Caco-2 (cell line): ENCODE measurements at regions not wholly inside any gene's neighbourhood (a gene's known extent, or its start where the extent isn't known, plus 50 kb on each side); places are given as distances from the start of the nearest gene placed in this dataset.

ENCODE experiments used
- BruUV-seq: library from RNA; stranded (reverse); fragments of 400-500 nt; replicated peaks from 2 replicates; lab custom pipeline; 2021; lab: Mats Ljungman, UMichigan
- CTCF ChIA-PET: fragments of 300-600 bp; sonication (Branson Sonifier 250); formaldehyde crosslinking; loops from one replicate; lab custom pipeline; 2022; ENCODE audit warnings: antibody characterized with exemption; lab: Charles Lee
- POLR2A ChIA-PET: fragments of 300-600 bp; sonication (Branson Sonifier 250); formaldehyde crosslinking; loops from one replicate; lab custom pipeline; 2022; ENCODE audit warnings: antibody characterized with exemption; lab: Charles Lee
- DNase-seq, 2 experiments: peaks; one replicate each; pipeline versions ENCODE4 v3.0.0 to v3.0.0-alpha.2; 2020 to 2022
- H3K27me3 ChIP-seq: replicated peaks from 2 replicates; pipeline ENCODE4 v1.6.0; 2011; ENCODE audit warnings: low read length; ENCODE audit not compliant: control insufficient read depth, insufficient read depth
- H3K36me3 ChIP-seq: 2 replicates; pipeline ENCODE4 v1.5.1; 2011; ENCODE audit warnings: low read length; ENCODE audit not compliant: control insufficient read depth, insufficient read depth
- H3K4me1 ChIP-seq: fragments of 250-450 bp; sonication (Bioruptor Pico); 2 replicates; pipeline ENCODE4 v1.5.1; 2020; ENCODE audit warnings: mild to moderate bottlenecking
- H3K4me3 ChIP-seq: 2 replicates; pipeline ENCODE4 v1.5.1; 2011; ENCODE audit warnings: low read depth, mild to moderate bottlenecking, control low read depth, low read length
- H3K9me3 ChIP-seq: fragments of 250-450 bp; sonication (Bioruptor Pico); 2 replicates; pipeline ENCODE4 v1.5.1; 2020; ENCODE audit warnings: mild to moderate bottlenecking, moderate library complexity
- H3K27ac Mint-ChIP-seq: one replicate; pipeline ENCODE4 v1.8.0; 2022; ENCODE audit warnings: mixed read lengths; ENCODE audit not compliant: unreplicated experiment
- H3K27me3 Mint-ChIP-seq: one replicate; pipeline ENCODE4 v1.8.0; 2022; ENCODE audit warnings: mixed read lengths; ENCODE audit not compliant: insufficient read depth, unreplicated experiment
- H3K36me3 Mint-ChIP-seq: one replicate; pipeline ENCODE4 v1.8.0; 2022; ENCODE audit warnings: mild to moderate bottlenecking, mixed read lengths; ENCODE audit not compliant: insufficient read depth, unreplicated experiment
- H3K4me1 Mint-ChIP-seq: one replicate; pipeline ENCODE4 v1.8.0; 2022; ENCODE audit warnings: low read depth, mixed read lengths; ENCODE audit not compliant: unreplicated experiment
- H3K4me3 Mint-ChIP-seq: one replicate; pipeline ENCODE4 v1.8.0; 2022; ENCODE audit warnings: mild to moderate bottlenecking, moderate library complexity, mixed read lengths; ENCODE audit not compliant: unreplicated experiment
- H3K9me3 Mint-ChIP-seq: one replicate; pipeline ENCODE4 v1.8.0; 2022; ENCODE audit warnings: mixed read lengths; ENCODE audit not compliant: unreplicated experiment
- CTCF ChIP-seq, 2 experiments: fragments of 200-600 bp in 1 of 2; IDR thresholded peaks; 1 replicate in 1 of 2; 2 replicates in 1 of 2; pipeline versions ENCODE4 v1.5.1 to v1.8.0; 2011 to 2022; ENCODE audit warnings: antibody characterized with exemption in 1 of 2, control low read depth in 1 of 2, inconsistent platforms in 1 of 2, low read depth in 1 of 2, low read length in 1 of 2, mild to moderate bottlenecking in 1 of 2, moderate library complexity in 1 of 2; ENCODE audit not compliant: insufficient read depth in 1 of 2, severe bottlenecking in 1 of 2, unreplicated experiment in 1 of 2
- intact Hi-C: fragments of 100-400 bp; cut with micrococcal nuclease; formaldehyde crosslinking; loops from one replicate; pipeline ENCODE4 v1.10.0; 2022; ENCODE audit not compliant: unreplicated experiment

GRCh38 chr9:79953908-79954307 is 382.1 kb downstream of the TLE4 start:
- no peak for TF ChIP-seq CTCF (IDR thresholded peaks at IDR 0.05; ENCODE audit: insufficient read depth in 1 of 2, low read depth in 1 of 2, low read length in 1 of 2, severe bottlenecking in 1 of 2, unreplicated experiment in 1 of 2)
- CTCF ChIA-PET = no interaction called here
- H3K9me3 ChIP-seq = no peaks in the 10 kb centered on the region
- Mint-ChIP-seq H3K9me3 (no peaks in the 10 kb centered on the region), H3K27ac (no peak overlapping the region), H3K27me3 (no peaks in the 10 kb centered on the region), H3K4me1 (no peaks in the 10 kb centered on the region), H3K4me3 (no peak overlapping the region), H3K36me3 (no peaks in the 10 kb centered on the region)
- H3K4me1 ChIP-seq = no peaks in the 10 kb centered on the region
- H3K4me3 ChIP-seq = no peak overlapping the region
- H3K27me3 ChIP-seq = no peaks in the 10 kb centered on the region
- DNase-seq = no peak
- POLR2A ChIA-PET = no interaction called here
- H3K36me3 ChIP-seq = no peaks in the 10 kb centered on the region
- intact Hi-C loops = no loop called here
- no TSS peak for BruUV-seq

GRCh38 chr9:79952401-79952800 is 380.6 kb downstream of the TLE4 start:
- ChIA-PET CTCF (no interaction called here), POLR2A (no interaction called here)
- H3K4me1 Mint-ChIP-seq = no peaks in the 10 kb centered on the region
- no peaks in the 10 kb centered on the region for H3K9me3 Mint-ChIP-seq
- no peaks in the 10 kb centered on the region for H3K36me3 ChIP-seq
- H3K4me3 ChIP-seq = no peak overlapping the region
- H3K4me1 ChIP-seq = no peaks in the 10 kb centered on the region
- H3K27ac Mint-ChIP-seq = no peak overlapping the region
- DNase-seq = no peak
- intact Hi-C loops = no loop called here
- no peak for TF ChIP-seq CTCF (IDR thresholded peaks at IDR 0.05; ENCODE audit: insufficient read depth in 1 of 2, low read depth in 1 of 2, low read length in 1 of 2, severe bottlenecking in 1 of 2, unreplicated experiment in 1 of 2)
- no peak overlapping the region for H3K4me3 Mint-ChIP-seq
- BruUV-seq = no TSS peak
- no peaks in the 10 kb centered on the region for H3K27me3 Mint-ChIP-seq
- H3K27me3 ChIP-seq = no peaks in the 10 kb centered on the region
- H3K9me3 ChIP-seq = no peaks in the 10 kb centered on the region
- H3K36me3 Mint-ChIP-seq = no peaks in the 10 kb centered on the region

- Mint-ChIP-seq H3K4me1 (no peaks in the 10 kb centered on the region), H3K36me3 (no peaks in the 10 kb centered on the region), H3K27me3 (no peaks in the 10 kb centered on the region), H3K27ac (no peak overlapping the region), H3K4me3 (no peak overlapping the region), H3K9me3 (no peaks in the 10 kb centered on the region)
- Histone ChIP-seq H3K4me1 (no peaks in the 10 kb centered on the region), H3K4me3 (no peak overlapping the region), H3K36me3 (no peaks in the 10 kb centered on the region), H3K27me3 (no peaks in the 10 kb centered on the region), H3K9me3 (no peaks in the 10 kb centered on the region)
- ChIA-PET POLR2A (no interaction called here), CTCF (no interaction called here)
- DNase-seq = no peak
- no peak for TF ChIP-seq CTCF (IDR thresholded peaks at IDR 0.05; ENCODE audit: insufficient read depth in 1 of 2, low read depth in 1 of 2, low read length in 1 of 2, severe bottlenecking in 1 of 2, unreplicated experiment in 1 of 2)
- intact Hi-C loops = no loop called here
- no TSS peak for BruUV-seq
Measured at GRCh38 chr9:79946712-79947111, 374.9 kb downstream of the TLE4 start.
